GM18508 (cell line): ENCODE measurements at regions not wholly inside any gene's neighbourhood (a gene's known extent, or its start where the extent isn't known, plus 50 kb on each side); places are given as distances from the start of the nearest gene placed in this dataset.
"Not testable (repeated sequence)": the region's sequence is repeated elsewhere in the genome, so short reads cannot be mapped to it uniquely, and the experiment has no call there.

Experiments used
- ATAC-seq: cut with Tn5 transposase; IDR thresholded peaks from one replicate; pipeline ENCODE4 v1.9.1; 2021; ENCODE audit warnings: moderate number of reproducible peaks; ENCODE audit not compliant: insufficient read depth, unreplicated experiment

- ATAC-seq: no peak
Measured at GRCh38 chr14:105877645-105878044, 351.3 kb downstream of the TMEM121 start.

DNA sequence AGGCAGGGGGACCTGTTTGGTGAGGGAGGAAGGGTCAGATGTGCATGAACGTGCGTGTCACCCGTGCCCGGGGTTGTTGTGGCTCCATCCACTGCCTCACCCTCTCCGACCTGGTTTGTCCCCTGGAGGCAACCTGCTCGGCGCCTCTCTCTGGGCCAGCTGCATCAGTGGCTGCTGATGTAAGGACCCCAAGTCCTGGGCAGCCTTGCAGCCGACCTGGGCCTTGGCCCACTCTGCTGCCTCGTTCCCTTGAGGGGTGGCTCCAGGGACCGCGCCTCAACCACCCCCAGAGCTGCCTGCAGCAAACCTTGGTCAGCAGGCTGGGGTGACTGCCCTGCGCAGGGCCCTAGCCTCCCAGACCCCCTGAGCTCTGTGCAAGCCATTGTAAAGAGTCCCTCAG, 351.7 kb downstream of the TMEM121 start:
- no peak for ATAC-seq

DNA sequence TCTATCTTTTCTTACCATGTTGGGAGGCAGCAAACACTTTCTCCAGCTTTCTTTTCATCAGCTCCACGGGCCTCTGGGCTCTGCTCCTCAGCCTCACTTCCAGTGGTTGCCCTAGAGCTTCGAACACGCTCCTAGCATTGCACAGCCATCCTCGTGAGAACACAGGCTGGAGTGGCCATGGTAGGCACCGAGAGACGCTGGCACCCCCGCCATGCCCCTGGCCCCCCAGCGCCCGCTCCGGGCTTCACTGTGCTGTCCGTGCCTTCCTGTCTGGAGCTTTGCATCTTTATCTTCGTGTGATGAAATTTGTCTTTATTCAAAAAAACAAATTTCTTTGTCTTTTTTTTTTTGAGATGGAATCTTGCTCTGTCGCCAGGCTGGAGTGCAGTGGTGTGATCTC, 352.2 kb downstream of the TMEM121 start:
- no peak for ATAC-seq

DNA sequence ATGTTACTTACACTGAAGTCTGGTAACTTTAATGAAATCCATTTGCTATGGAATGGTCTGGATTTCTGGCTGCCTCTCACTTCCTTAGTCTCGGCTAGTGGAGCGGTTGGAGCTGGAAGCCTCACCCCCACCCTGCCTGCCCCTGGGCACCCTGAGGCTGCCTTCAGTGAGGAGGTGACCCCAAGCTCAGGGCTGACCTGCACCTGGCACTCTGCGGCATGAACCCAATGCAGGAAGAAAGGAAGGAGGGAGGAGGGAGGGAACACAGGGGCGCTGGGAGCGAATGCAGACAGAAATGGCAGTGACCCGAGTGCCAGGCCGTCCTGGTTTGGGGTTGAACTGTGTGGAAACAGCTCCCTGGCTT, 353.1 kb downstream of the TMEM121 start:
- no peak for ATAC-seq

- no peak for ATAC-seq
Measured at GRCh38 chr14:105879867-105880561, 353.6 kb downstream of the TMEM121 start.

- ATAC-seq: no peak
Measured at GRCh38 chr14:105880616-105881015, 354.2 kb downstream of the TMEM121 start.

DNA sequence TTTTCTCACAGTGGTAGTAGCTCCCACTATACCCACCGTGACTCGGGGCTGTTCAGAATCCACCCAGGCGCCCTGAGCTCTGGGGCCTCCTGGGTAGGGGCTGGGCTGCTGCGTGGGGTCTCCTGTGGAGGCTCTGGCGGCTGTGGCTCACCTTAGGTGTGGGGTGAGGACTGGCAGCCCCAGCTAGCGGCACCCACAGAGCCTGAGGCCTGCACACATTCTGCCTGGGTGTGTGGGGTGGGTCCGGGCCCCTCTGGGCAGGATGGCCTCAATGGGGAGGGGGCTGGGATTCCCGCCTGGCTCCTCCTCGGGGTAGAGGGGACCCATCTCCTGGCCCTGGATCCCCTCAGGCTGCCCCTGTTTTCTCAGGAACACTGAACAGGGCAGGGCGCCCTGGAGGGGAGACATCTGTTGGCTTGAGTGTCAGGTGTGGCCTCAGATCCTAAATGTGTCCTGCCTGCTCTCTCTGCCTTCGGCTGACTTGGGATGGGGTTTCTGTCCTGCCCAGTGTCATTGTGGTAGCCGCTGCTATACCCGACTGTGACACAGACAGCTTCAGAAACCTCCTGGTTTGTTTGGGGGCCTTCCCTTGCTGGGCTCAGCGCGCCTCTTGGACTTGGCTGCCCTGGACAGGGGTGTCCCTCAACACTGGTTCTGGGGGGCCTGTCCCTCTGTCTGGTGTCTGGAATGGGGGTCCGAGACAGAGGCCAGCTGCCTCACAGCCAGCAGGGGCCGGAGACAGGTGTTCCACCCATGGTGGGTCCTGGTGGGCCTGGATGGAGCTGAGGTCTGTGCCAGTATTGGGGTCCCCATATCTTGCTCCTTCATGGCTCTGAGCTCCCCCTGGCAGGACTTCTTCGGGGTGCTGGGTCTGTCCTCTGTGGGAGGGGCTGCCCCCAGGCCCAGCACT, 354.9 kb downstream of the TMEM121 start:
- no peak for ATAC-seq

- not testable (repeated sequence) for ATAC-seq
Measured at GRCh38 chr14:105882011-105882410, 355.6 kb downstream of the TMEM121 start.

DNA sequence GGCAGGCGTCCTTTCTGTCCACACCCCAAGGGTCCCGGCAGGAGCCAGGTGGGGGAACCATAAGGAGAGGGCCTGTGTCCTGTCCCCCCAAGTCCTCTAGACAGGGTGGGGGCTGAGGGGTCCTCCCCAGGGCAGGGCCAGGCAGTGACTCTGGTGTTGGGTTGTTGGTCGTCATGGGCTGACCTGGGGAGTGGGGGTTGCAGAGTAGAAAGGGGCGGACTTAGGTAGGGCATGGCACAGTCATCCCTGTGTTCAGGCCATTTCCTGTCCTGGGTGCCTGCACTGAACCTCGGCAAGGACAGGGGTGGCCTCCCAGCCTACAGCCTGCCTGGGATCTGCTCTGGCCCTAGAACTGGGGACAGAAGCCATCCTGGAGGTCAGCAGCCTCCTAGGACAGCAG, 356.2 kb downstream of the TMEM121 start:
- ATAC-seq: no peak

DNA sequence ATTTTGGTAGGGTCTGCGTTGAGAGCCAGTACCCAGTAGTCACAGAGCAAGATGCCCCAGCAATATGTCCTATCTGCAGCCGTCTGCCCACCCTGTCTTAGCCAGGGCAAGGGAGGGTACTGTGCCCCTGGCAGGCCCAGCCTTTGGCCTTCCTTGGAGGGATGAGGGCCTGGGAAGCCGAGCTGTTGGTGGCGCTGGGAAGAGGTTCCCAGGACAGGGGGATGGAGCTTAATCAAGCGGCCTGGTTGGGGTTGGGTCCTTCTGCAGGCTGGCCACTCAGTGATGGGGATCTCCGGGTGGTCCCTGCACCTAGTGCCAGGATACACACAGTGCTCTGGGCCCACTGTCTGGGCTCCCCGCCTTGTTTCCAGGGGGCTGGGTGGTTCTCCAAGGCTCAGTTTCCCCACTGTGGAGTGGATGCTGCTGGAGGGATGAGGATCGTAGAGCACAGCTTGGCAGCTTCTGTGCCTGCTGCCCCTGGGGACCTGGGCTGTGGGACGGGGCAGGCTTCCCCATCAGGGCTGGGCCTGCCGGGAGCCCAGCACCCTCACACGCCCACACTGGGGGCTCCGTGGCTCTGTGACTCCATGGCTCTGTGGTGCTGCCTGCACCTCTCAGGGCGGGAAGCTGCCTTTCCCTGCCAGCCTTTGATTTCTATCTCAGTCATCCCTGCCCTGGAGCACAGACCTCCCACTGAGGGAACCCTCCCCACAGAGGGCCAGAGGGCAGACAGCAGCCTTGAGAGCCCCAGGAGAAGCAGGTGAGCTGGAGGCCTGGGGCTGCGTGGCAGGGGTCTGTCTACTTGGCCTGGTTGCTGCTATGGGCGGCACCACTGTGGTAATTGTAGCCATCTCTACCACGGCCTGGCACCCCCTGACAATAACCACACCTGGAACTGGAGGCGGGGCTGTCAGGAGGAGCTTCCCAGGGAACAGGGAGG, 357.0 kb downstream of the TMEM121 start:
- ATAC-seq: no peak

DNA sequence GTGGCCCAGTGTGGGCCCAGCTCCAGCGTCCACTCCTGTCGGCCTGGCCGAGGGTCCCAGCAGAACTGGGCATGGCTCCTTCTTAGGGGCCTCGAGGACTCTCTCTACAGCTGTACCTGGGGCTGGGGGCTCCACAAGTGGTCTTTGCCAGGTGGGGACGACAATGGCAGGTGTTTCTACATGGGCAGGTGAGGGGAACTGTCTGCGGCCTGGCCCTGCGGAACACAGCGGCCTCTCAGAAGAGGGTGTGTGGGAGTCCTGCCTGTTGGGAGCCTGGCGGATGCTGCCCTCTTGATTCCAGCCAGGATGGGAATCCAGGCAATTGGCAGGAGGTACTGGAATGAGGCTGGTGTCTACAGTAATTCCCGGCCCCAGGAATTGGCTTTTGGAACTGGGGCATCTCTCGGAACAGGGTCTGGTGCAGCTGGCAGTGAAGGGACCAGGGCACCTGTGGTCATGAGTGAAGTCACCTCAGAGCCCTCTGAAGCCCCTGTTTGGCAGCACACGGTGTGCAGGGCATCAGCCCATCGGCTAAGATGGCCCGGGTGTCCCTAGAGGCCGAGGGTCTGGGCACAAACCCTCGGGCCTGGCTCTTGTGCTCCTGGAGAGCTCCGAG, 357.9 kb downstream of the TMEM121 start:
- not testable (repeated sequence) for ATAC-seq

- ATAC-seq: no peak
Measured at GRCh38 chr14:105884808-105885281, 358.5 kb downstream of the TMEM121 start.

DNA sequence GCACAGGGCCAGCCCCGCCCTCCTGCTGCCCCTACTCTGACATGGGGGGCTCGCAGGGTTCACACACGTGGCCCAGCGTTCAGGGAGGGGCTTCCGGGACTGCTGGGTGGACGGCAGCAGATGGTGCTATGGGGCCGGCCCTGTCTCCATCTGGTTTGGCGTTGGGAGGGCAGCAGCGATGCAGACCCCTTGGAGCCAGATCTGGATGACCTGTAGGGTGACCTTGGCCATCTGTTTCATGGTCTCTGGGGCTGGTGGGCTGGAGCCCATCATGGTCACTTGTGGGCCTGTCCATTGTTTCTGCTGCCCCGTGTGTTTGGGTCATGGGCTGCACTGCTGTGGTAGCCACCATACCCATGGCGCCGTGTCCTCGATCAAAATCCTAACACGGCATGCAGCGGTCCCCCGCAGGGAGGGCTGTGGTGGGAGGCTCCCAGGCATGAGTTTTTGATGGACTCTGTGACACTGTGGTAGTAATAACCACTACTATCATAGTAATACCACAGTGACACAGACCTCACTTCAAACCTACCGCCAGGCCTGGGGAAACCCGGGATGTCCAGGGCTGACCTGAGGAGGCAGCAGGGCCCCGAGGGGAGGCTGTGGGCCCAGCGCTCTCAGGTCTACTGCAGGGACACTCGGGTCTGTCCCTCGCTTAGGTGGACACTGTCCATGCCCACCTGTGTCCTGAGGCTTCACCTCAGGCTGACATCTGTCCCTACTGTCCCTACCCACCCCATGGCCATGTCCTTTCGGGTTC, 359.4 kb downstream of the TMEM121 start:
- ATAC-seq: no peak

GRCh38 chr14:105886791-105887191, 360.4 kb downstream of the TMEM121 start:
- not testable (repeated sequence) for ATAC-seq

GRCh38 chr14:105887692-105888091, 361.3 kb downstream of the TMEM121 start:
- ATAC-seq: no peak

DNA sequence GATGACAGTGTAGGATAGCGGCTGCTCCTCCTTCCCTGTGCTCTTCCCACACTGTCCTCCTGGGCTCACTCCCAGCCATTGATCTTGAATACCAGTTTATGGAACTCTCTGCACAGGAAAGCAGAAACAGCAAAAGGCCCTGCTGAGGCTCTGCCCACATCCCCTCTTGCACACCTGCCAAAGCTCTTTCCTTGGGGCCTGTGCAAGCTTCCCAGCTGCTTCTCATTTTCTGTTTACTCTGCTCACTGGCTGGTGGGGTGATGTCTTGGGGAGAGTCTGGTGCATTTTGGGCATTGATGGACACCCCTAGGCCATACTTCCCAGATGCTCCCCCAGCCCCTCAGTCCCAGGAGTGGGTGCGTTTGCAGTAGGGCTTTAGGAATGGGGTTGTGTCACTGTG, 361.8 kb downstream of the TMEM121 start:
- ATAC-seq: no peak

DNA sequence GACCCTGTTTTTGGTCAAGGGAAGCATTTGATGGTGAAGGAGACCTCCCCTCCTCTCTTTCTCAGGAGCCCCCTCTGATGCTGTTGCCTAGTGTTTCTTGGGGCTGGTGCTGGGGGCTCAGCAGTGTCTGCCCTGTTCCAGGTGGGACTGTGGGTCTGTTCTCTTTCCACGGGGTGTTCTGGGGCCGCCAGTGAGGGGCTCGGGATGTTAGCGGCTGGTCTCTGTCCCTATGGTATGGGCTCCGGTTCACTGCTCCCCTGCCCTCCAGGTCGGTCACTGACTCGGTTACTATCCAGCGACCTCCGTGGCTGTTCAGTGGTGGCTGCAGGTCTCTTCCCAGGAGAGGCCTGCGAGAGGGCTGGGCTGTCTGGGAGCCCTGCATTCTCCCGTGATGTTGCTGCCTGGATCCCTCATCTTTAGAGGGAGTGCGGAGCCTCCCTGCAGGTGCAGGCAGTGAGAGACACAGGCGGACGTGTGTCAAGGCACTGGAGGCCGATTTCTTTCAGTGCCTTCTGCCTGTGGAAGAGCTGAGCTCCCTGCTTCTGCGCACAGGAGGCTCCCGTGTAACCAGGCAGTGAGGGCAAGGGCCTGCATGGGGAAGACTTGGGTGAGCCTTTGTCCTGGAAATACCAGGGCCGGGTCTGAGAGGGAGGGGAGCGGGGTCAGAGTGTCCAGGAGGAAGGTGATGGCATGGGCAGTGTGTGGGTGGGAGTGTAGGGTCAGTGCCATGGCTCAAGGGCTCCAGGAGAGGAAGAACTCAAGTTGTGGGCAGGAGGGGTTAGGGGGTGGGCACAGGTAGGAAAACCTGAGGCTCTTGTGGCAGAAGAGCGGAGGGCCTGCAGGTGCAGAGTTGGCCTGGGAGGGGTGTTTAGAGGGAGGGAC, 362.6 kb downstream of the TMEM121 start:
- no peak for ATAC-seq
